ENCODE measurements at regions not wholly inside any gene's neighbourhood (a gene's known extent, or its start where the extent isn't known, plus 50 kb on each side); places are given as distances from the start of the nearest gene placed in this dataset.

DNA sequence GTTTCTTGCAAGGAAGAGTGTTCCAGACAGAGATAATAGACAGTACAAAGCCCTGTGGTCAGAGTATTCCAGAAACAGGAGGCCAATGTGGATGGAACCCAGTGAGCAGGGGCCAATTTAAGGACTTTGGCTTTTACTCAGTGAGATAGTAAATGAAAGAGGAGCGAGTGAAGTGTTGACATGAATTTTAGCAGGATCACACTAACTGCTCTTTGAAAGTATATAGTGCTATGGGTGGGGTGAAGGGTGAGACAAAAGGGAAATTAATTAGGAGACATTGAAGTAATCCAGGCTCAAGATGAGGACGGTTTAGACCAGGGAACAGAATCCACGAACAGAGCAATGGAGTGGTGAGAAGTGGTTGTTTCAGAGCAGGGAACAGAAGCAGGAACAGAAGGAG is 62.2 kb upstream of the TES start:
- DNase-seq, result no peak

DNA sequence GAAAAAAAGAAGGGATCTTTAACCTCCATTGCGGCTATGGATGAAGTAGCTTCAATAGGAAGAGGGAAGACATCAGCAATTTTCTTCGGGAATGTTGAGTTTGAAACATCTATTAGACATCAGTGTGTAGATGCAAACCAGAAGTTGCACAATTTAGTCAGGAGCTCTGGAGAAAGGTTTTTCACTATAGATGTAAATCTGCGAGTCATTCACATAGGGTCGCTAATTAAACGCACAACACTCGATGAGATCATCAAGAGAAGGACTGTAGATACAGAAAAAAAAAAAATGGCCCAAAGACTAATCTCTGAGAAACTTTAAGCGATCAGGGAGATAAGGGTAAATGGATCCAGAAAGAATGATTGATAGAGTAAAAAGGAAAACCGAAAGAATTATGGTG is 61.7 kb upstream of the TES start:
- no peak for DNase-seq

DNA sequence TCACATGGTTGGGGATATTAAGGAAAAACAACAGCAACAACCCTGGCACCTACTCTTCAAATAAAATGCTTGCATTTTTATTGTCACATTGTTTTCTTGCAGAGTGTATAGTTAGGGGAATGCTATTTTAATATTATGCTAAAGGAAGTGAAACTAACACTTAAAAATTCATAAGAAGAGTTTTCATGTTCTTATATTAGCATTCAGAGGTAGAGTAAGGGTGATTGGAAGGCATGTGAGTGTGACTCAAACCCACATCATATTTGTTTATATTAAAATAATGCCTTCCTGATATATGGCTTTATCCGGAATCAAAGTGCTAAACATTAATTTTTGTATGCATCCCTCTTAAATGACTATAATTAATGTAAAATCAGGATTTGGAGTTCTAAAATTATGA is 59.8 kb upstream of the TES start:
- no peak for DNase-seq

DNA sequence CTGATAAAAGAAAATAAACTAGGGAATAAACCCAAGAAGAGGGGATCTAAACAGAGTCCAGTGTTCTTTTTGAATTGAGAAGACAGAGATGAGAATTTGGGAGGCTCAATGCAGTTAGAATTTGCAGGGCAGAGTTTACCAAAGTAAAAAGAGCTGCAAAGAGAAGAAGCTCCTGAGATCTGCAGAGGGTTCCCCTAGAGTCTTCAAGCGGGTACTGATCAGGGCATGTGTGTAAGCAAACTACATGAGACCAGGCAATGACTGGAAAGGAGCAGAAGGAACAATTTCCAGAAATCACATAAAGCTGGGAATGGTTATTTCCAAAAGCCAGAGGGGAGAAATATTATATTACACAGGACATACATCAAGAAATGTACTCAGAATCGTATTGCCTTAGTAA is 58.1 kb upstream of the TES start:
- DNase-seq, result no peak

DNA sequence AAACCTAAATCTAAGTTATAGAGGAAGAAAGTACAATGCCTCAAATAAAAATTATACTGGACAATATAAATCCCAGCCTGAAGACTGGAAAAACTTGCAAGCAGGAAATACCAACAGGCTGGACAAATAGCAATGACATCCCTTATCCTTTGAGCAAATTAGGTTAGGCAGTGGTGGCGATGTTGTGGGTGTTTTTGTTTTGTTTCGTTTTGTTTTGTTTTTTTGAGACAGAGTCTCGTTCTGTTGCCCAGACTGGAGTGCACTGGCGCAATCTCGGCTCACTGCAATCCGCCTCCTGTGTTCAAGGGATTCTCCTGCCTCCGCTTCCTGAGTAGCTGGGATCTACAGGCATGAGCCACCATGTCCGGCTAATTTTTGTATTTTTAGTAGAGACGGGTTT is 57.3 kb upstream of the TES start:
- no peak for DNase-seq

DNA sequence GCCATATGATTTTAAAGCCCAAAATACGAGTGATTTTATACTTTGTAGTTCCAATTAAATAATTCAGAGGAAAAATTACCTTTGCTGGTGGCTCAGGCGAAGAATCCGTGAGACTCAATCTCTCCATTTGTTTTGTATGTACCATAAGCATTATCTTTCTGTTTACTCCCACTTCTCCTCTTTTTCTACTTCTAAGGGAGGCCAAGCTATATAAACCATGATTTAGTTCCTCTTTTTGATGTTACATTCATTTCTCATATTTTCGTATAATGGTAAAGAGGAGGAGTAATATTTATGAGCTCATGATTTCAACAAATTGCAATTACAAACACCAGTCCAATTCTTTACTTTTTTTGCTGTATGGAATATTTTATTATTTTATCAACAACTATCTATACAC is 50.6 kb upstream of the TES start:
- DNase-seq, result no peak
